ENCODE measurements at regions not wholly inside any gene's neighbourhood (a gene's known extent, or its start where the extent isn't known, plus 50 kb on each side); places are given as distances from the start of the nearest gene placed in this dataset.

DNA sequence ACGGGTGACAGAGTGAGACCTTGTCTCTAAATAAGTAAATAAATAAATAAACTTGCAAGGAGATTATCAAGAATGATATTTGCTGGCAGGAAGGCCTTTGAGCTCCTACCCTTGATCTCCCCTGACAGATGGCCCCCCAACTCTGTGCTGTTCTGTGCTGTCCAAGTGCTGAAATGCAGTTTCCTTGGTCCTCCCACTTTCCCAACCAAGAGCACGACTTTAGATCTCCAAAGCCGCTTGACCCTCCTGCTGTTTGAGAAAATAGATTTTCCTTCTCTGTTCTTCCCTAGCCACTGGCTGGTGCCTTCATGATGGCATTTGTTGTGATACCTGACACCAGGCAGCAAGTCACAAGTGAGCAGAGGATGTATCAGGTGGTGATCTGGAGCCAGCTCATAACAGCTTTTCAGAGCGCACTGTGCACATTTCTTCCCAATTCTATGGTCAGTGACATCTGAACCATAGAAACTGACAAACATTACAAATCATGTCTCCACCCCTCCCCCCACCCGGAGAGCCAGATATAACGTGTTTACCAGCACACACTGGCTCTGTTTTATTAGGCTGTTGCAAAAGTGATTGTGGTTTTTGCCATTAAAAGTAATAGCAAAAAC lies 80.0 kb upstream of the PUM3 start:
- Histone ChIP-seq H3K36me3 (no peaks in the 10 kb centered on the region), H3K9me3 (ENCODE audit: severe bottlenecking) (no peaks in the 10 kb centered on the region), H3K27me3 (ENCODE audit: insufficient read depth, low read depth, severe bottlenecking) (peaks cover 6% of the 10 kb centered on the region), H3K4me3 (ENCODE audit: low read depth, low read length) (no peak overlapping the region), H3K27ac (no peak overlapping the region)
- DNase-seq, result no peak
- TF ChIP-seq, protein P1, sequence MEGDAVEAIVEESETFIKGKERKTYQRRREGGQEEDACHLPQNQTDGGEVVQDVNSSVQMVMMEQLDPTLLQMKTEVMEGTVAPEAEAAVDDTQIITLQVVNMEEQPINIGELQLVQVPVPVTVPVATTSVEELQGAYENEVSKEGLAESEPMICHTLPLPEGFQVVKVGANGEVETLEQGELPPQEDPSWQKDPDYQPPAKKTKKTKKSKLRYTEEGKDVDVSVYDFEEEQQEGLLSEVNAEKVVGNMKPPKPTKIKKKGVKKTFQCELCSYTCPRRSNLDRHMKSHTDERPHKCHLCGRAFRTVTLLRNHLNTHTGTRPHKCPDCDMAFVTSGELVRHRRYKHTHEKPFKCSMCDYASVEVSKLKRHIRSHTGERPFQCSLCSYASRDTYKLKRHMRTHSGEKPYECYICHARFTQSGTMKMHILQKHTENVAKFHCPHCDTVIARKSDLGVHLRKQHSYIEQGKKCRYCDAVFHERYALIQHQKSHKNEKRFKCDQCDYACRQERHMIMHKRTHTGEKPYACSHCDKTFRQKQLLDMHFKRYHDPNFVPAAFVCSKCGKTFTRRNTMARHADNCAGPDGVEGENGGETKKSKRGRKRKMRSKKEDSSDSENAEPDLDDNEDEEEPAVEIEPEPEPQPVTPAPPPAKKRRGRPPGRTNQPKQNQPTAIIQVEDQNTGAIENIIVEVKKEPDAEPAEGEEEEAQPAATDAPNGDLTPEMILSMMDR (IDR thresholded peaks at IDR 0.05; ENCODE audit: low read depth, low read length), result no peak

DNA sequence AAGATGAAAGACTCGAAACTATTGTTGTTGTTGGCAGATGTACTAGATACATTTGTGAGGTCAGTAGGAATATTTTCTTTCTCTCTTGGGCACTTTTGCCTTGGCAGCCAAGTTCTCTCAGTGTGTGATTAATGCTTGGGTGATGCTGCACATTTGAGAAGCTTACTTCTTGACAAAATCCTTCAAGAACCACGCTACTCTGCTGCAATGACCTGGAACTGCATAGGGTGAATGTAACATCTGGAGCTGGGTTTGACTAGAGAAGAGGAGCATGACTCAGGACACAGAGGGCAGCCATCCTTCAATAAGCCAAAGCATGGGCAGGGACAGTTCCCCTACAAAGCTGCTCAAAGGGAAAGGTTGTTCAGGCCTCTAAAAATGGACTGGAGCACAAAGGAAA lies 75.5 kb upstream of the PUM3 start:
- TF ChIP-seq, protein P1 (IDR thresholded peaks at IDR 0.05; ENCODE audit: low read depth, low read length), result no peak
- no peak overlapping the region for H3K4me3 ChIP-seq (ENCODE audit: low read depth, low read length)
- H3K36me3 ChIP-seq, result no peaks in the 10 kb centered on the region
- no peak overlapping the region for H3K27ac ChIP-seq
- no peak for DNase-seq
- H3K27me3 ChIP-seq (ENCODE audit: insufficient read depth, low read depth, severe bottlenecking), result peaks cover 6% of the 10 kb centered on the region
- no peaks in the 10 kb centered on the region for H3K9me3 ChIP-seq (ENCODE audit: severe bottlenecking)

DNA sequence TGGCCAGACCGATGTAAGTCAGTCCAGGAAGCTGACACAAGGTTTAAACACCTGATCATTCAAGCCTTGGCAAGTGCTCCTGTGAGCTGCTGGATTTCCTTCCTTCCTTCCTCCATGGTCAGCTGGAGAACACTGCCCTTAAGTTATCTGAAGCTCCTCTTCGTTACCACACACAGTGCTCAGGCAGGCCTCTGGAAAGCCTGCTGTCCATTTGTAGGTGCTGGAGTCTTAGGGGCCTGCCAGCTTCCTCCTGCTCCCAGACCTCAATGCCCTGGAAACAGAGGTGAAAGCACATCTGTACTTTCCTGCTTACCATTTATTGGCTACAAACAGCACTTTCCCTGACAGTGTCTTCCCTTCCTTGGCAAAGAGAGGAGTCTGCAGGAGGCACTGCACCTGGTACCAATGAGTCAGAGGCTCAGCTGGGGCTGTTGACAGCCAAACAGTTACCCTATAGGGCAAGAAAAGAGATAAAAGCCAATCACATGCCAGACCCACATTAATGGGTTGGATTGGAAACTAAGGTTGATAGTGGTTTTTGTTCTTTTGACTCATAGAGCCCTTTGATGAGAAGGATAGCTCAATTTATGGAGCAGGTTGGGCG lies 72.6 kb upstream of the PUM3 start:
- H3K36me3 ChIP-seq, result no peaks in the 10 kb centered on the region
- H3K27ac ChIP-seq, result no peak overlapping the region
- H3K4me3 ChIP-seq (ENCODE audit: low read depth, low read length), result no peak overlapping the region
- DNase-seq, result no peak
- H3K27me3 ChIP-seq (ENCODE audit: insufficient read depth, low read depth, severe bottlenecking), result peaks cover 9% of the 10 kb centered on the region
- TF ChIP-seq, protein P1 (IDR thresholded peaks at IDR 0.05; ENCODE audit: low read depth, low read length), result no peak
- no peaks in the 10 kb centered on the region for H3K9me3 ChIP-seq (ENCODE audit: severe bottlenecking)

DNA sequence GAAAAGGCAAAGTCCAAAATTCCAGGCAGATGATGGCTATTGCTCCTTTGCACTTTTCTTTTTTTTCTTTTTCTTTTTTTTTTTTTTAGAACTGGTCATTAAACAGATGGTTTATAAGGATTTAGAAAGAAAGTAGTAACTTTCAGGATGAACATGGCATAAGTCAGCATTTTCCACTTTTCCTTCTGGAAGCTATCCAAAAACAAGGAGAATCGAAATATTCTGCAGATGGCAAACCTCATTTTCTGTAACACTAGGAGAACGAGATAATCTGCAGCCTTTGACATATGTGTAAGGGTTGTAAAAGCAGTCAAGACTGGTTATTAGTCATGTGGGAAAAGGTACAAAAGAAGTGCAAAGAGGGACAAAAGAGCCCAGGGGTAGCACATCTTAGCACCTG lies 69.1 kb upstream of the PUM3 start:
- H3K27me3 ChIP-seq (ENCODE audit: insufficient read depth, low read depth, severe bottlenecking), result peaks cover 6% of the 10 kb centered on the region
- no peak overlapping the region for H3K27ac ChIP-seq
- no peaks in the 10 kb centered on the region for H3K36me3 ChIP-seq
- no peak for DNase-seq
- TF ChIP-seq, protein P1 (IDR thresholded peaks at IDR 0.05; ENCODE audit: low read depth, low read length), result no peak
- H3K4me3 ChIP-seq (ENCODE audit: low read depth, low read length), result no peak overlapping the region
- H3K9me3 ChIP-seq (ENCODE audit: severe bottlenecking), result no peaks in the 10 kb centered on the region

DNA sequence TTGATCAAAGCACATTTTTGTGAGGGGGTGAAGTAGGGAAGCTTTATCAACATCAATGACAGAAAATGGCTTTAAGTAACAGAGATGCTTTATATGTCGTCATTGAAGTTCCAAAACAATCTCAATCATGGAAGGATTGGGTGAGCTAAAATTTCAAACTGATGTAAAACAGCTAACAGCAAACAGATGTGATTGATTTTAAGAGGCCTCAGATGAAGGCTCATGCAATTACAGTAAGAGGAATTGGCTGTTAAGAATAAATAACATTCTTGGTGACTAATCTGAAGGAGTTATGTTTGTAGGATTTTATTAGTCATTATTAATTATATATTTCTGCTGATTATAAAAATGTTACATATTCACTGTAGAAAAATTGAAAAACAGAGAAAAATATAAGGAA lies 63.5 kb upstream of the PUM3 start:
- no peak for DNase-seq
- Histone ChIP-seq H3K4me3 (ENCODE audit: low read depth, low read length) (no peak overlapping the region), H3K27me3 (ENCODE audit: insufficient read depth, low read depth, severe bottlenecking) (peaks cover 2% of the 10 kb centered on the region), H3K36me3 (no peaks in the 10 kb centered on the region), H3K9me3 (ENCODE audit: severe bottlenecking) (no peaks in the 10 kb centered on the region), H3K27ac (no peak overlapping the region)
- TF ChIP-seq, protein P1 (IDR thresholded peaks at IDR 0.05; ENCODE audit: low read depth, low read length), result no peak

All from WERI-Rb-1 (cell line).